Heart right ventricle (tissue), 16 donors: ENCODE measurements at regions not wholly inside any gene's neighbourhood (a gene's known extent, or its start where the extent isn't known, plus 50 kb on each side); places are given as distances from the start of the nearest gene placed in this dataset.
"Not testable (repeated sequence)": the region's sequence is repeated elsewhere in the genome, so short reads cannot be mapped to it uniquely, and the experiment has no call there.

Experiments used
- ATAC-seq, 8 donors: fragments of 200-7000 bp; cut with Tn5 transposase; one replicate each; pipeline ENCODE4 v1.9.1; 2020; ENCODE audit warnings: mild to moderate bottlenecking in 8 of 8, moderate library complexity in 8 of 8, moderate number of reproducible peaks in 1 of 8
- DNase-seq, 2 donors: peaks; one replicate each; pipeline ENCODE4 v3.0.0-alpha.2; 2020
- H3K27ac ChIP-seq, 10 donors: fragments of 200-600 bp; sonication (generic) in 2 of 10; one replicate each; pipeline versions ENCODE4 v1.5.0 to v1.8.0; 2020 to 2022; ENCODE audit warnings: mild to moderate bottlenecking in 3 of 10
- H3K27me3 ChIP-seq, 7 donors: fragments of 200-600 bp; one replicate each; pipeline ENCODE4 v1.8.0; 2021 to 2022; ENCODE audit warnings: mild to moderate bottlenecking in 2 of 7
- H3K36me3 ChIP-seq, 9 donors: fragments of 200-600 bp; sonication (generic) in 1 of 9; one replicate each; pipeline versions ENCODE4 v1.5.0 to v1.8.0; 2020 to 2022; ENCODE audit warnings: mild to moderate bottlenecking in 2 of 9
- H3K4me1 ChIP-seq, 9 donors: fragments of 200-600 bp; sonication (generic) in 1 of 9; one replicate each; pipeline versions ENCODE4 v1.5.0 to v1.8.0; 2020 to 2022; ENCODE audit warnings: mild to moderate bottlenecking in 4 of 9
- H3K4me3 ChIP-seq, 10 donors: fragments of 200-600 bp; sonication (generic) in 2 of 10; one replicate each; pipeline versions ENCODE4 v1.5.0 to v1.8.0; 2020 to 2022; ENCODE audit warnings: mild to moderate bottlenecking in 7 of 10, moderate library complexity in 2 of 10
- H3K9me3 ChIP-seq, 11 donors: fragments of 200-600 bp in 10 of 11; sonication (generic) in 2 of 11; one replicate each; pipeline versions ENCODE4 v1.5.0 to v1.8.0; 2013 to 2022; ENCODE audit warnings: mild to moderate bottlenecking in 2 of 11, control low read depth in 1 of 11, moderate library complexity in 1 of 11
- CTCF ChIP-seq, 9 donors: fragments of 200-600 bp; sonication (generic) in 2 of 9; IDR thresholded peaks; one replicate each; pipeline versions ENCODE4 v1.5.0 to v1.8.0; 2021 to 2022; ENCODE audit warnings: antibody characterized with exemption in 9 of 9, mild to moderate bottlenecking in 5 of 9, moderate library complexity in 1 of 9
- WGBS, 2 donors: extraction: QIAGEN DNeasy Blood & Tissue Kit; methylation state at CpG; one replicate each; pipeline ENCODE4 v1.1.7; 2013; ENCODE audit warnings: inconsistent platforms in 1 of 2; 5-methylcytosine and 5-hydroxymethylcytosine counted together
- intact Hi-C, 10 donors: fragments of 100-400 bp; cut with DNase I; formaldehyde crosslinking; loops; one replicate each; pipeline versions ENCODE4 v1.11.1 to v1.14.2; 2022
- donor health status: Arrhythmogenic right ventricular cardiomyopathy.
- donor health status: ischemic (EF 13 %, LVEDD 7.1; RV severe dilation, severe dysfunction).
- donor health status: healthy with polysubstance abuse.
- donor health status: DM: no; HTN: yes; CAD: no.
- donor health status: DM: no; HTN: no; CAD: no.
- donor health status: ischemic (EF 25% LVEDD 6.9; RV normal size, moderate dysfunction).
- donor health status: ischemic (EF 25% LVEDD 5.7; RV mildly dilated, moderate dysfunction).
- donor health status: healthy.
- donor health status: DM: yes; HTN: yes; CAD: no.
- donor health status: Ischemic cardiomyopathy.
- donor health status: ischemic (EF 35%, LVEDD 5.7; RV mildly dilated, moderate dysfunction).
- donor health status: nonischemic (EF 11% LVEDD 7.7; RV severe dilation, severe dysfunction).
- donor health status: DM: yes; HTN: yes; CAD: no.
- donor health status: PGD.
- donor health status: ischemic (EF 29% LVEDD 5.4; RV normal size, mild dysfunction).
- donor health status: nonischemic (EF 23%, LVEDD 6.1; RV moderate dilation, normal function).

GRCh38 chr13:78129359-78129758 lies 210.7 kb upstream of the EDNRB start:
- H3K4me1 ChIP-seq = no peaks in the 10 kb centered on the region
- DNase-seq (no peak), ATAC-seq (no peak)
- peaks cover 0 to 7% (median 0%) of the 10 kb centered on the region in 7 donors for H3K27me3 ChIP-seq
- no peak overlapping the region for H3K4me3 ChIP-seq
- no peaks in the 10 kb centered on the region for H3K9me3 ChIP-seq
- TF ChIP-seq CTCF (IDR thresholded peaks at IDR 0.05) = no peak
- no peaks in the 10 kb centered on the region for H3K36me3 ChIP-seq
- intact Hi-C loops = loop anchor here in 2 of 10 donors (10.0 kb wide), 1 partner anchor 205 kb away; no protein-coding TSS in a partner anchor
- H3K27ac ChIP-seq = no peak overlapping the region

- ATAC-seq = peak in 4 of 8 donors; percentile 35 to 55 (median 48)
- Histone ChIP-seq H3K36me3 (no peaks in the 10 kb centered on the region), H3K27me3 (peaks cover 0 to 7% (median 0%) of the 10 kb centered on the region in 7 donors), H3K9me3 (peaks cover 0 to 9% (median 0%) of the 10 kb centered on the region in 11 donors), H3K4me1 (peaks cover 0 to 10% (median 0%) of the 10 kb centered on the region in 9 donors), H3K4me3 (peak overlapping the region in 3 of 10 donors; percentile 2 to 27 (median 12)), H3K27ac (no peak overlapping the region)
- DNase-seq = peak in 1 of 2 donors; percentile 45
- WGBS, 2 donors = 41% methylated on average over 13 of the region's 13 CpGs
- intact Hi-C loops = loop anchor here (1.0 to 10.0 kb wide), 6 partner anchors 197 to 344 kb away; no protein-coding TSS in a partner anchor
- peak; percentile 81 to 94 (median 89) for TF ChIP-seq CTCF (IDR thresholded peaks at IDR 0.05)
These were observed 203.1 kb upstream of the EDNRB start for GRCh38 chr13:78121459-78122348.

- Histone ChIP-seq H3K9me3 (peaks cover 0 to 11% (median 0%) of the 10 kb centered on the region in 11 donors), H3K27me3 (peaks cover 0 to 7% (median 0%) of the 10 kb centered on the region in 7 donors), H3K27ac (no peak overlapping the region), H3K4me3 (peak overlapping the region in 2 of 10 donors; percentile 12 to 27), H3K36me3 (no peaks in the 10 kb centered on the region), H3K4me1 (peaks cover 0 to 10% (median 0%) of the 10 kb centered on the region in 9 donors)
- intact Hi-C loops = loop anchor here in 9 of 10 donors (1.0 to 10.0 kb wide), 5 partner anchors 196 to 344 kb away; no protein-coding TSS in a partner anchor
- no peak for ATAC-seq
- no peak for TF ChIP-seq CTCF (IDR thresholded peaks at IDR 0.05)
- no peak for DNase-seq
- WGBS, 2 donors = 23 to 33% methylated on average over 3 of the region's 3 CpGs
These were observed 202.4 kb upstream of the EDNRB start for GRCh38 chr13:78121001-78121400.

- H3K27ac ChIP-seq, ATAC-seq, H3K36me3 ChIP-seq, H3K27me3 ChIP-seq, H3K4me3 ChIP-seq, DNase-seq: not testable (repeated sequence)
- intact Hi-C loops = loop anchor here in 7 of 10 donors (2.0 to 10.0 kb wide), 4 partner anchors 195 to 343 kb away; no protein-coding TSS in a partner anchor
- WGBS, 2 donors = 67 to 70% methylated on average over 1 of the region's 1 CpG
- Histone ChIP-seq H3K4me1 (peaks cover 0 to 10% (median 0%) of the 10 kb centered on the region in 9 donors), H3K9me3 (peaks cover 0 to 11% (median 4%) of the 10 kb centered on the region in 11 donors)
These were observed 201.5 kb upstream of the EDNRB start for GRCh38 chr13:78120144-78120543.

- H3K36me3 ChIP-seq, H3K27me3 ChIP-seq, DNase-seq, H3K4me3 ChIP-seq, H3K27ac ChIP-seq, ATAC-seq: not testable (repeated sequence)
- H3K4me1 ChIP-seq = peaks cover 0 to 10% (median 0%) of the 10 kb centered on the region in 9 donors
- intact Hi-C loops = loop anchor here in 1 of 10 donors (5.0 kb wide), 1 partner anchor 205 kb away; no protein-coding TSS in a partner anchor
- peaks cover 0 to 37% (median 13%) of the 10 kb centered on the region in 11 donors for H3K9me3 ChIP-seq
- 72 to 90% methylated on average over 2 of the region's 2 CpGs for WGBS, 2 donors
These were observed 198.4 kb upstream of the EDNRB start for GRCh38 chr13:78117070-78117469.
